ENCODE measurements at regions not wholly inside any gene's neighbourhood (a gene's known extent, or its start where the extent isn't known, plus 50 kb on each side); places are given as distances from the start of the nearest gene placed in this dataset.
"Not testable (repeated sequence)": the region's sequence is repeated elsewhere in the genome, so short reads cannot be mapped to it uniquely, and the experiment has no call there.

- DNase-seq (ENCODE audit: low read depth): no peak
- H3K4me3 ChIP-seq (ENCODE audit: low read depth, low read length): no peak overlapping the region
- TF ChIP-seq, protein P1, sequence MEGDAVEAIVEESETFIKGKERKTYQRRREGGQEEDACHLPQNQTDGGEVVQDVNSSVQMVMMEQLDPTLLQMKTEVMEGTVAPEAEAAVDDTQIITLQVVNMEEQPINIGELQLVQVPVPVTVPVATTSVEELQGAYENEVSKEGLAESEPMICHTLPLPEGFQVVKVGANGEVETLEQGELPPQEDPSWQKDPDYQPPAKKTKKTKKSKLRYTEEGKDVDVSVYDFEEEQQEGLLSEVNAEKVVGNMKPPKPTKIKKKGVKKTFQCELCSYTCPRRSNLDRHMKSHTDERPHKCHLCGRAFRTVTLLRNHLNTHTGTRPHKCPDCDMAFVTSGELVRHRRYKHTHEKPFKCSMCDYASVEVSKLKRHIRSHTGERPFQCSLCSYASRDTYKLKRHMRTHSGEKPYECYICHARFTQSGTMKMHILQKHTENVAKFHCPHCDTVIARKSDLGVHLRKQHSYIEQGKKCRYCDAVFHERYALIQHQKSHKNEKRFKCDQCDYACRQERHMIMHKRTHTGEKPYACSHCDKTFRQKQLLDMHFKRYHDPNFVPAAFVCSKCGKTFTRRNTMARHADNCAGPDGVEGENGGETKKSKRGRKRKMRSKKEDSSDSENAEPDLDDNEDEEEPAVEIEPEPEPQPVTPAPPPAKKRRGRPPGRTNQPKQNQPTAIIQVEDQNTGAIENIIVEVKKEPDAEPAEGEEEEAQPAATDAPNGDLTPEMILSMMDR (IDR thresholded peaks at IDR 0.05; ENCODE audit: low read depth, low read length, missing control alignments): no peak
These were observed 465.9 kb downstream of the ADCYAP1 start for GRCh38 chr18:1370552-1370951.

DNA sequence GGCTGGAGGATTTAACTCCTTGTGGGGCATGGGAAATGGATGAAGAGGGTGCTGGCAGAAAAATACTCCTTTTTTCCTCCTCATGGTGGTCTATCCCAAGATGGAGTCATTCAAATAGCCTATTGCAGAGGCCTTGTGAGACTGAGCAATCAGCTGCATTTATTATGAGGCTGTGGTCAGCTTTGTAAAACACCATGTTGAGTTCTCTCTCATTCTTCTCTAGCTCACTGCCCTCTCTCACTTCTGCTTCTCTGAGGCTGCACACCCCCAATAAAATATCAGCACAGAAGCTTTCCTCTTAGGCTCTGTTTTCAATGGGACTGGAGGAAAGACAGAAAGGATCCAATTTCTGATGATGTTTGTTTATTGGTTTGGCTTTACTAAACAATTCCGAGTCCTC, 467.1 kb downstream of the ADCYAP1 start:
- TF ChIP-seq, protein P1 (IDR thresholded peaks at IDR 0.05; ENCODE audit: low read depth, low read length, missing control alignments): no peak
- no peak overlapping the region for H3K4me3 ChIP-seq (ENCODE audit: low read depth, low read length)
- no peak for DNase-seq (ENCODE audit: low read depth)

- TF ChIP-seq, protein P1 (IDR thresholded peaks at IDR 0.05; ENCODE audit: low read depth, low read length, missing control alignments): no peak
- DNase-seq (ENCODE audit: low read depth): no peak
- no peak overlapping the region for H3K4me3 ChIP-seq (ENCODE audit: low read depth, low read length)
These were observed 478.8 kb downstream of the ADCYAP1 start for GRCh38 chr18:1383465-1383864.

GRCh38 chr18:1388468-1388867, 483.8 kb downstream of the ADCYAP1 start:
- DNase-seq (ENCODE audit: low read depth); H3K4me3 ChIP-seq (ENCODE audit: low read depth, low read length): not testable (repeated sequence)

- no peak for DNase-seq (ENCODE audit: low read depth)
- TF ChIP-seq, protein P1 (IDR thresholded peaks at IDR 0.05; ENCODE audit: low read depth, low read length, missing control alignments): no peak
- no peak overlapping the region for H3K4me3 ChIP-seq (ENCODE audit: low read depth, low read length)
These were observed 487.4 kb downstream of the ADCYAP1 start for GRCh38 chr18:1392046-1392445.

- no peak overlapping the region for H3K4me3 ChIP-seq (ENCODE audit: low read depth, low read length)
- DNase-seq (ENCODE audit: low read depth): no peak
- TF ChIP-seq, protein P1 (IDR thresholded peaks at IDR 0.05; ENCODE audit: low read depth, low read length, missing control alignments): no peak
These were observed 488.4 kb downstream of the ADCYAP1 start for GRCh38 chr18:1392865-1393734.

DNA sequence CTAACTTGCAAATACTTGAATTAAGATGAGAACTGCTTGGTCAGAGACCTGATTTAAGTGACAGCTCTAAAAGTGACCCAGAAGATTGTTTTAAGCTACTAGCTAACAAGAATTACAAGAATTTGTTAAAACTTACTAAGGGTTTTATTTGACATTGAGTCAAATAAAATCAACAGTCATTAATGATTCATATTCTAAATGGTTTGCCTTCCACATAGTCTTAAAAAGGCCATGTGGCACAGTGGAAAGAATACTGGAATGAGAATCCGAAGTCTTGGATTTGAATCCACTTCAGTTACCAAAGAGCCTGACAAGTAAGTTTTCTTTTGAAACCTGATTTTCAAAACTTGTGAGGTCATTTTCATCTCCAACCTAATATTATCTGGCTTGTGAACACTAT, 489.3 kb downstream of the ADCYAP1 start:
- no peak for DNase-seq (ENCODE audit: low read depth)
- TF ChIP-seq, protein P1 (IDR thresholded peaks at IDR 0.05; ENCODE audit: low read depth, low read length, missing control alignments): no peak
- no peak overlapping the region for H3K4me3 ChIP-seq (ENCODE audit: low read depth, low read length)

All from GM12864 (cell line).